Keratinocyte (primary cell): ENCODE measurements at regions not wholly inside any gene's neighbourhood (a gene's known extent, or its start where the extent isn't known, plus 50 kb on each side); places are given as distances from the start of the nearest gene placed in this dataset.

Experiments used
- DNase-seq: peaks from one replicate; pipeline ENCODE4 v3.0.0-alpha.2; 2011; ENCODE audit warnings: low read depth, missing footprints, low spot score
- FAIRE-seq: peaks from 2 replicates; lab custom pipeline; 2011; peaks lifted over from hg19 to GRCh38; lab: Jason Lieb, UNC
- H2AFZ ChIP-seq: 2 replicates; pipeline ENCODE4 v1.6.0; 2012; ENCODE audit warnings: low read length, control low read depth, inconsistent platforms; ENCODE audit not compliant: control insufficient read depth
- H3K27ac ChIP-seq: 2 replicates; pipeline ENCODE4 v1.5.1; 2011; ENCODE audit warnings: low read length; ENCODE audit not compliant: control insufficient read depth, insufficient read depth
- H3K27me3 ChIP-seq: 3 replicates; pipeline ENCODE4 v1.6.0; 2011; ENCODE audit warnings: low read length; ENCODE audit not compliant: control insufficient read depth, insufficient read depth; ENCODE audit errors: extremely low read depth
- H3K36me3 ChIP-seq, 2 experiments: 2 replicates in 1 of 2; 3 replicates in 1 of 2; pipeline ENCODE4 v1.5.1; 2011; ENCODE audit warnings: low read length in 2 of 2, mild to moderate bottlenecking in 1 of 2; ENCODE audit not compliant: control insufficient read depth in 2 of 2, insufficient read depth in 2 of 2; ENCODE audit errors: extremely low read depth in 1 of 2
- H3K4me1 ChIP-seq: 3 replicates; pipeline ENCODE4 v1.5.1; 2011; ENCODE audit warnings: low read length; ENCODE audit not compliant: control insufficient read depth, insufficient read depth; ENCODE audit errors: extremely low read depth
- H3K4me2 ChIP-seq: 3 replicates; pipeline ENCODE4 v1.6.0; 2011; ENCODE audit warnings: low read depth, low read length; ENCODE audit not compliant: control insufficient read depth, insufficient read depth; ENCODE audit errors: extremely low read depth
- H3K4me3 ChIP-seq, 3 experiments: fragments of 200-600 bp in 1 of 3; sonication (generic) in 1 of 3; 2 replicates in 2 of 3; 3 replicates in 1 of 3; pipeline ENCODE4 v1.5.1; 2011 to 2016; ENCODE audit warnings: low read length in 3 of 3, mild to moderate bottlenecking in 3 of 3, control low read depth in 2 of 3, inconsistent platforms in 1 of 3, low read depth in 1 of 3, mixed read lengths in 1 of 3, mixed run types in 1 of 3, moderate library complexity in 1 of 3; ENCODE audit not compliant: control insufficient read depth in 2 of 3, insufficient read depth in 2 of 3; ENCODE audit errors: extremely low read depth in 1 of 3
- H3K79me2 ChIP-seq: 2 replicates; pipeline ENCODE4 v1.6.0; 2012; ENCODE audit warnings: low read length; ENCODE audit not compliant: control insufficient read depth, insufficient read depth
- H3K9ac ChIP-seq: 3 replicates; pipeline ENCODE4 v1.6.0; 2011; ENCODE audit warnings: low read length; ENCODE audit not compliant: control insufficient read depth, insufficient read depth; ENCODE audit errors: extremely low read depth
- H3K9me1 ChIP-seq: 3 replicates; pipeline ENCODE4 v1.6.0; 2011; ENCODE audit warnings: low read length; ENCODE audit not compliant: control insufficient read depth, insufficient read depth; ENCODE audit errors: extremely low read depth
- H3K9me3 ChIP-seq: 2 replicates; pipeline ENCODE4 v1.5.1; 2012; ENCODE audit warnings: low read depth, low read length; ENCODE audit not compliant: control insufficient read depth
- H4K20me1 ChIP-seq: 3 replicates; pipeline ENCODE4 v1.6.0; 2011; ENCODE audit warnings: low read length; ENCODE audit not compliant: control insufficient read depth, insufficient read depth; ENCODE audit errors: extremely low read depth
- CTCF ChIP-seq, 3 experiments: IDR thresholded peaks in 1 of 3; conservative IDR thresholded peaks in 1 of 3; optimal IDR thresholded peaks in 1 of 3; 2 replicates in 2 of 3; 3 replicates in 1 of 3; pipeline versions ENCODE3 to v1.5.1; 2011; ENCODE audit warnings: low read length in 3 of 3, mild to moderate bottlenecking in 3 of 3, moderate library complexity in 2 of 3, control low read depth in 1 of 3, inconsistent platforms in 1 of 3; ENCODE audit not compliant: insufficient read depth in 2 of 3; ENCODE audit errors: extremely low read depth in 1 of 3
- EZH2 ChIP-seq: IDR thresholded peaks from one replicate; pipeline ENCODE4 v1.6.1; 2012; ENCODE audit warnings: inconsistent platforms, mild to moderate bottlenecking, low read length, moderate library complexity
- dilution Hi-C: fragments of 300-500 bp; cut with MboI; formaldehyde crosslinking; loops from one replicate; pipeline ENCODE4 v1.7.0; 2020; ENCODE audit warnings: low sequenced_read_pairs; ENCODE audit not compliant: extremely low pct_ligation_motif_present

- Histone ChIP-seq H3K4me2 (no peak overlapping the region), H3K9ac (no peak overlapping the region), H3K9me1 (no peaks in the 10 kb centered on the region), H3K79me2 (no peaks in the 10 kb centered on the region), H3K27ac (no peak overlapping the region), H3K4me1 (no peaks in the 10 kb centered on the region), H3K27me3 (no peaks in the 10 kb centered on the region), H3K36me3 (no peaks in the 10 kb centered on the region), H2AFZ (no peak overlapping the region), H3K9me3 (no peaks in the 10 kb centered on the region), H3K4me3 (no peak overlapping the region), H4K20me1 (no peaks in the 10 kb centered on the region)
- no peak for TF ChIP-seq CTCF (optimal IDR thresholded peaks at IDR 0.05 in 1 of 3, IDR thresholded peaks at IDR 0.05 in 1 of 3, conservative IDR thresholded peaks at IDR 0.05 in 1 of 3; ENCODE audit: extremely low read depth in 1 of 3, insufficient read depth in 2 of 3, low read length in 3 of 3)
- TF ChIP-seq EZH2, result no peak
- dilution Hi-C loops, result no loop called here
- DNase-seq (no peak), FAIRE-seq (no peak)
Measured at GRCh38 chr3:163929069-163929652, 1149.1 kb downstream of the SI start.

- Histone ChIP-seq H3K4me1 (no peaks in the 10 kb centered on the region), H2AFZ (no peak overlapping the region), H3K4me2 (no peak overlapping the region), H3K9me3 (no peaks in the 10 kb centered on the region), H3K27me3 (no peaks in the 10 kb centered on the region), H4K20me1 (no peaks in the 10 kb centered on the region), H3K9ac (no peak overlapping the region), H3K4me3 (no peak overlapping the region), H3K79me2 (no peaks in the 10 kb centered on the region), H3K27ac (no peak overlapping the region), H3K36me3 (no peaks in the 10 kb centered on the region), H3K9me1 (no peaks in the 10 kb centered on the region)
- no peak for TF ChIP-seq CTCF (optimal IDR thresholded peaks at IDR 0.05 in 1 of 3, IDR thresholded peaks at IDR 0.05 in 1 of 3, conservative IDR thresholded peaks at IDR 0.05 in 1 of 3; ENCODE audit: extremely low read depth in 1 of 3, insufficient read depth in 2 of 3, low read length in 3 of 3)
- TF ChIP-seq EZH2, result no peak
- DNase-seq (no peak), FAIRE-seq (no peak)
- dilution Hi-C loops, result no loop called here
Measured at GRCh38 chr3:163927521-163927920, 1150.8 kb downstream of the SI start.
